Urinary bladder (tissue), 3 donors: ENCODE measurements at regions not wholly inside any gene's neighbourhood (a gene's known extent, or its start where the extent isn't known, plus 50 kb on each side); places are given as distances from the start of the nearest gene placed in this dataset.
"Not testable (repeated sequence)": the region's sequence is repeated elsewhere in the genome, so short reads cannot be mapped to it uniquely, and the experiment has no call there.

ENCODE experiments used
- DNase-seq: peaks from one replicate; pipeline ENCODE4 v3.0.0-alpha.2; 2015; ENCODE audit errors: extremely low spot score
- H3K27ac ChIP-seq: one replicate; pipeline ENCODE4 v1.5.1; 2013; ENCODE audit warnings: low read depth, mild to moderate bottlenecking, moderate library complexity
- H3K36me3 ChIP-seq: one replicate; pipeline ENCODE4 v1.6.1; 2013; ENCODE audit warnings: mild to moderate bottlenecking, moderate library complexity; ENCODE audit not compliant: insufficient read depth
- H3K4me1 ChIP-seq: one replicate; pipeline ENCODE4 v1.6.1; 2013; ENCODE audit warnings: mild to moderate bottlenecking, moderate library complexity; ENCODE audit not compliant: insufficient read depth
- H3K4me3 ChIP-seq: one replicate; pipeline ENCODE4 v1.5.1; 2013; ENCODE audit warnings: low read depth, low read length
- WGBS: extraction: QIAGEN DNeasy Blood & Tissue Kit; methylation state at CpG from one replicate; pipeline ENCODE4 v1.1.7; 2013; 5-methylcytosine and 5-hydroxymethylcytosine counted together
- donor health status: healthy with polysubstance abuse.
- donor health status: healthy.

DNA sequence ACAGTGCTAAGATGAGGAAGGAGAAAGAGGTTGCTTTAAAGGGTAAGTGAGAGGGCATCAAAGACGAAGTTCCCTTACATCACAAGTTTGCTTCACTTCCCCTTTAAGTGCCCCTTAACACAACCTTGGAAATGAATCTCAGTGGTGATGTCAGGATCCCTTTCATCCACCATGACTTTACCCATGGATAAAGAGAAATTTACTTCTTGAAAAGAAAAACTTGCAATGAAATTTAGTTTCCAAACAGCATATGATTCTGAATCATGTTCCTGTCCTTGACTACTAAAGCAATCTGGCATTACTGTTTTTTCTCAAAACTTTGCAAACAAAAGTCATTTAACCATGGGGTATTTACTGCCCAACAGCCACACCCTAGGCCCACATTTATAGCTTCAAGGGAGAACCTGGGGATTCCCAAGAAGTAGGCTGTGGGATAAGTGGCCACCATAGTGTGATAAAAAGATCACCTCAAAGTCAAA, 135.9 kb downstream of the ITGB8 start:
- H3K27ac ChIP-seq, result no peak overlapping the region
- H3K36me3 ChIP-seq, result no peaks in the 10 kb centered on the region
- DNase-seq, result no peak
- H3K4me3 ChIP-seq, result no peak overlapping the region
- no peaks in the 10 kb centered on the region for H3K4me1 ChIP-seq
- WGBS, result 90% methylated on average over 1 of the region's 1 CpG

DNA sequence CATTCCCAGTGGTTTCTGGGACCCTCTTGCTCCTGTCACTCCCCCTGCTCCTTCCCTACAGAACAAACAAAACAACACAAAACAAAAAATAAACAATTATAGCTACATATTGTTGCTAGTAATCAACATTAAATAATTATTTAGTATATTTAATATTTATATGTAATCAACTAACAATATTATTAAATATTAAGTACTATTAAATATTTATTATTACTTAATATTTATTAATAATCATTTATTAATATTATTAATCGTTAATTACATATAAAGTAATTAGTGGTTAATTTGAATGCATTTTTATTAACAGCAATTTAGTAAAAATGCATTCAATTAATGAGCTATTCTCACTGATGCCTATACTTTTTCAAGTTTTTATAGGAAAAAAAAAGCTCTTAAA, 139.4 kb downstream of the ITGB8 start:
- Histone ChIP-seq H3K36me3 (no peaks in the 10 kb centered on the region), H3K4me1 (no peaks in the 10 kb centered on the region), H3K4me3 (no peak overlapping the region), H3K27ac (no peak overlapping the region)
- 59% methylated on average over 1 of the region's 1 CpG for WGBS
- no peak for DNase-seq

DNA sequence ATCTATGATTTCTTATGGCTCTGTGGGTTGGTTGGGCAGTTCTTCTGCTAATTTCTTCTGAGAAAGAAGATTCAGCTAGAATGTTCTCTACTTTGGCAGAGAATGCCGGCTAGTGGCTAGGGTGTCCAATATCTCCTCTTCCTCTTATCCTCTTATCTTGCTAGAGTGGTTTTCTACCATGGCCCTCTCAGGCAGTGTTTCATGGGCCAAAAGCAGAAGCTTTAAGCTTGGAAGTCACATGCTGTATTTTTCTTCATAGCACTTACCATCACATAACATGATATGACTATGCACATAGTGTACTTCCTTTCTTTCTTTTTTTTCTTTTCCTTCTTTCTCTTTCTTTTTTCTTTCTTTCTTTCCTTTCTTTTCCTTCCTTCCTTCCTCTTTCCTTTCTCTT, 140.0 kb downstream of the ITGB8 start:
- no peak overlapping the region for H3K4me3 ChIP-seq
- no peak overlapping the region for H3K27ac ChIP-seq
- no peaks in the 10 kb centered on the region for H3K36me3 ChIP-seq
- WGBS, result 66% methylated on average over 1 of the region's 1 CpG
- no peaks in the 10 kb centered on the region for H3K4me1 ChIP-seq
- DNase-seq, result no peak

DNA sequence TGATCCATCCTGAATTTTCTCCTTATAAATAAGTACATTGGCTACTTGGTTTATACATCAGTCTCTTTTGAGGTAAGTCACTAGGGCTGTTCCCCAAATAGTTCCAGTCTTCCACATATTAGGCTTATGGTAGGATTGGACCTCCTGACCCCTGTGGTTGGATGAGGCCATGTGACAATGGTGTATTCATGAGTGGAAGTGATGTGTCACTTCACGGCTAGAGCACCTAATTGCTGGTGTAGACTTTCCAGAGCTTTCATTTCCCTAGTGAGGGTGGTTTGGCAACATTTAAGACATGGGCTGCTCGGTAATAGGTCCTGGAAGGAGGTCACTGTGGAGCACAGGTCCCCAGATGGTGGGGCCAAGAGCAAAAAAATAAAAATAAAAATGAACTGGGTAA, 141.2 kb upstream of the ABCB5 start:
- no peaks in the 10 kb centered on the region for H3K36me3 ChIP-seq
- H3K4me1 ChIP-seq, result no peaks in the 10 kb centered on the region
- 77% methylated on average over 2 of the region's 2 CpGs for WGBS
- DNase-seq, result no peak
- H3K4me3 ChIP-seq, result no peak overlapping the region
- H3K27ac ChIP-seq, result no peak overlapping the region

DNA sequence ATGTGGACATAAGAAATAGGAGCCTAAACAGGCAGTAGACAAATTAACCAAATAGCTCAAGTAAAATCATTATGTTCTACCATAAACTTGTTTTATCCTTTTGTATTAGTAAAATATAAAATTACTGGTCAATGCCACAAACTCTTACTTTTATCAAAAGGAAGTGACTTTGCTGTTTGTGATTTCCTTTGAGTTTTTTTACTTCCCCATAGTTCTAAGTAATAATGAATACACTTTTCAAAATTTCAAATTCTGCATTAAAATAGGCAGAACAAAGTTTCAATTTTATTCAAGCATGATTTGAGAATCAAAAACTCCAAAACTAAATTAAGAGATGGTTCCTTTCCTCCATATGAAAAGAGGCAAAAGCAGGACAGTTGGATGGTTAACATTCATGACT, 139.7 kb upstream of the ABCB5 start:
- Histone ChIP-seq H3K36me3 (no peaks in the 10 kb centered on the region), H3K4me3 (no peak overlapping the region), H3K4me1 (no peaks in the 10 kb centered on the region), H3K27ac (no peak overlapping the region)
- DNase-seq, result no peak

DNA sequence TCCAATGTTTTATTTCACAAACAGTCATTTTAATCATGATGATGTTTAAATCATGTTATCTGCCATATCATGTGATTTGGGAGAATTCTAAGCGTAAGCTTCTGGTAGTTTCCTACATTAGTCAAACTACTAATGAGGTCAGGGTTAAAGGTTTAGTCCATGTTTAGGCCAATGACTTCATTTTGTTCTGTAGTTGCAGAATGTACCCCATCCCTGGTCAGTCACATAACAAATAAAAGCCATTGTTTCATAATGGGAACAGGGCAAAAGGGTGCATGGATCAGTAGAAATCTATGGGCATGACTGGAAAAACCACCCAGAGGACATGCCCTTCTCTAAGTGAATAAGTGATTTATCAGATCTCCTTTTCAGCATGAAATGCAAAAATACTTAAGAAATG, 138.4 kb upstream of the ABCB5 start:
- no peak overlapping the region for H3K27ac ChIP-seq
- DNase-seq, result no peak
- WGBS, result 92% methylated on average over 1 of the region's 1 CpG

DNA sequence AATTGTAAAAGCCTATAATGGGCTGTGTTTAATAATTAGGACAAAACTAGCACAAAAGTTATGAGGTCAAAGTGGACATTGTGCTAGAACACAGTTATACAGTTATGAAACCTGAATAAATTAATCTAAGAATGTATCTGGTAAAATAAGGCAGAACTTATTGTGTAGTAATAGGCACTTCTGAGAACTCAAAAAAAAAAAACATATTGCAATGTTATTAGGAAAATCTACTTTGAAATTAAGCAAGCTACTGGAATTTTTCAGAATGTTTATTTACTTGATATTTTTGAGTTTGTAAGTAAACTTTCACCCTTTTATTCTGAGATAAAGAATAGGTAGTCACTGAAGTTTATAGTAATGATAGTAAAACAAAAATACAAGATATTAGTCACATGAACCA, 135.8 kb upstream of the ABCB5 start:
- Histone ChIP-seq H3K27ac (no peak overlapping the region), H3K36me3 (no peaks in the 10 kb centered on the region), H3K4me1 (peaks cover under 1% of the 10 kb centered on the region), H3K4me3 (no peak overlapping the region)
- DNase-seq, result no peak

More for the DNA sequence above, 138.4 kb upstream of the ABCB5 start:
- no peak overlapping the region for H3K4me3 ChIP-seq
- H3K36me3 ChIP-seq, result no peaks in the 10 kb centered on the region
- no peaks in the 10 kb centered on the region for H3K4me1 ChIP-seq

DNA sequence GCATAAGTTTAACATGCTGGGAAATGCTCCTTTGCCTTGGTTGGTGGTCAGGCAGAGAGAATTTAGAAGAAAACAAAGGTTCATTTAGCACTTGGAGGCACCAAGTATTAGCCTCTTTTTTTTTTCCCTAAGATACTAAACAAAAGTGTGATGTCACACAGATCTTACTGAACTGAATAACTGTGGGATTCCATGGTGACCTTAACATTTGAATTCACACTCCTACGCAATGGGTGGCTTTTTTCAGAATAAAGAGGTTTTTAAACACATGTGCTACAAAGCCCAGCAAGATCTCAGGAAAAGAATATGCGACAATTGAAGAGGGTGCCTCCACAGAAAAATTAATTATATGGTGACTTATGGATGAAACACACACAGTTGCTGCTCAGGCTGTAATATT, 133.4 kb upstream of the ABCB5 start:
- Histone ChIP-seq H3K4me3 (no peak overlapping the region), H3K36me3 (no peaks in the 10 kb centered on the region), H3K4me1 (peaks cover 2% of the 10 kb centered on the region), H3K27ac (no peak overlapping the region)
- no peak for DNase-seq
- 94% methylated on average over 2 of the region's 2 CpGs for WGBS

DNA sequence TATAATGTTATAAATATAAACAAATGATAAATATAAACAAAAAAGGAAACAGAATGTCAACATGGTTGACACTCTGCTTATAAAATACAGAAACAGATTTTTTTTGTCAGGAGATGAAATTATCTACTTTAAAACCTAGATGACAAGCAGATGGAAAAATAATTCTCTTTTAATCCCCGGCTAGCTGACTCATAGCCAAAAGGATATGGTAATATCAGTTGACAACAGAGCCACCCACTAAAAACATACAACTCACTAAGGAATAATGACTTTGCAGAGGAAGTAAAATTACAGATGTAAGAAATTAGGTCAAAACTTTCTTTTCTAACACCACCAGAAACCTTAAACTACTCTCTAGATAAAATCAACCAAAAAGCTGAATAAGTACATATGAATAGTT, 131.1 kb upstream of the ABCB5 start:
- WGBS, result 21% methylated on average over 1 of the region's 1 CpG
- no peak for DNase-seq

DNA sequence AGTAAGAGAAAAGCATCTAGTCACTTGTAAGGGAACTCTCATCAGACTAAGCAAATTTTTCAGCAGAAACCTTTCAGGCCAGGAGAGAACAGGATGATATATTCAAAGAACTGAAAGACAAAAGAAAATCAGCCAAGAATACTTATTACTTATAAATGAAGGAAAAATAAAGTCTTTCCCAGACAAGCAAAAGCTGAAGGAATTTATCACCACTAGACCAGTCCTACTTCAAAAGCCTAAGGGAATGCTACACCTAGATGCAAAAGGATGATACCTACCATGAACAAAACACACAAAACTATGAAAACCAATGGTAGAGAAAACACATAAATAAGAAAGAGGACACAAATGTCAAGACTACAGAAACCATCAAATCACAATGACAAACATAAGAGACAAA, 126.6 kb upstream of the ABCB5 start:
- Histone ChIP-seq H3K36me3 (no peaks in the 10 kb centered on the region), H3K4me1 (peaks cover 2% of the 10 kb centered on the region), H3K4me3 (no peak overlapping the region), H3K27ac (no peak overlapping the region)
- DNase-seq, result no peak

More for the DNA sequence above, 131.1 kb upstream of the ABCB5 start:
- no peaks in the 10 kb centered on the region for H3K36me3 ChIP-seq
- no peak overlapping the region for H3K4me3 ChIP-seq
- peaks cover 2% of the 10 kb centered on the region for H3K4me1 ChIP-seq
- no peak overlapping the region for H3K27ac ChIP-seq

DNA sequence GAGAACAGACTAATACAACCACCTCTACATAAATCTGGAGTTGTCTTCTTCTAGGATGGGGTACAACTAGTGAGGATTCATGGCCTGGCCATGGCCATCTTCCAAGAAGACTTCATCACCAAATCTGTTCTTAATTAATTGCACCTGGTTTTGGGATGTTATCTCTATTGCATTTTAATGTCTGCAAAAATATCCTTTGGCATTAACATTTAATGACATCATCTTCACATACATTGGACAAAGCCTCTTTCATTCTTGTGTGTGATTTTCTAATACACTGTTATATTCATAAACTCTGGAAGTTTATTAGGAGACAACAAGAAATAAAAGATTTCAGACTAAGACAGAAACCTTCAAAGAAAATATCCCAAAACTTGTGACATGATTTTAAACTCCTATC, 124.2 kb upstream of the ABCB5 start:
- Histone ChIP-seq H3K4me1 (no peaks in the 10 kb centered on the region), H3K4me3 (no peak overlapping the region), H3K36me3 (no peaks in the 10 kb centered on the region), H3K27ac (no peak overlapping the region)
- no peak for DNase-seq

DNA sequence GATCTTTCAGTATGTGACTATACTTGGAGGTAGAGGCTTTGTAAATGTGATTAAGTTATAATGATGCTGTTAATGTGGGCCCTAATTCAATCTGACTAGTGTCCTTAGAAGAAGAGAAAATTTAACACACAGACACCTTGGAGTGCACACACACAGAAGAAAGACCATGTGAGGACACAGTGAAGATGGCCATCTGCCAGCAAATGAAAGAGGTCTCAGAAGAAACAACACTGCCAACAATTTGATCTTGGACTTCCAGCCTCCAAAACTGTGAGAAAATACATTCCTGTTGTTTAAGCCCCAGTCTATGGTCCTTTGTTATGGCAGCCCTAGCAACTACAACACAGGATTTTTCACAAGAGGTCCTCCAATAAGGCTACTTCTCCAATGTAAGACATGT, 120.9 kb upstream of the ABCB5 start:
- no peak overlapping the region for H3K27ac ChIP-seq
- H3K36me3 ChIP-seq, result peaks cover 1% of the 10 kb centered on the region
- DNase-seq, result no peak
- no peaks in the 10 kb centered on the region for H3K4me1 ChIP-seq
- H3K4me3 ChIP-seq, result no peak overlapping the region

DNA sequence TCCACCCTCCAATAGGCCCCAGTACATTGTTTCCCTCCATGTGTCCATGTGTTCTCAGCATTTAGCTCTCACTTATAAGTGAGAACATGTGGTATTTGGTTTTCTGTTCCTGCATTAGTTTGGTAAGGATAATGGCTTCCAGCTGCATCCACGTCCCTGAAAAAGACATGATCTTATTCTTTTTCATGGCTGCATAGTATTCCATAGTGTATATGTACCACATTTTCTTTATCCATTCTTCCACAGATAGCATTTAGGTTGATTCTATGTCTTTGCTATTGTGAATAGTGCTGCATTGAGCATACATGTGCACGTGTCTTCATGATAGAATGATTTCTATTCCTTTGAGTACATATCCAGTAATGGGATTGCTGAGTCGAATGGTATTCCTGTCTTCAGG, 114.0 kb upstream of the ABCB5 start:
- 92% methylated on average over 3 of the region's 3 CpGs for WGBS
- not testable (repeated sequence) for H3K36me3 ChIP-seq, DNase-seq

DNA sequence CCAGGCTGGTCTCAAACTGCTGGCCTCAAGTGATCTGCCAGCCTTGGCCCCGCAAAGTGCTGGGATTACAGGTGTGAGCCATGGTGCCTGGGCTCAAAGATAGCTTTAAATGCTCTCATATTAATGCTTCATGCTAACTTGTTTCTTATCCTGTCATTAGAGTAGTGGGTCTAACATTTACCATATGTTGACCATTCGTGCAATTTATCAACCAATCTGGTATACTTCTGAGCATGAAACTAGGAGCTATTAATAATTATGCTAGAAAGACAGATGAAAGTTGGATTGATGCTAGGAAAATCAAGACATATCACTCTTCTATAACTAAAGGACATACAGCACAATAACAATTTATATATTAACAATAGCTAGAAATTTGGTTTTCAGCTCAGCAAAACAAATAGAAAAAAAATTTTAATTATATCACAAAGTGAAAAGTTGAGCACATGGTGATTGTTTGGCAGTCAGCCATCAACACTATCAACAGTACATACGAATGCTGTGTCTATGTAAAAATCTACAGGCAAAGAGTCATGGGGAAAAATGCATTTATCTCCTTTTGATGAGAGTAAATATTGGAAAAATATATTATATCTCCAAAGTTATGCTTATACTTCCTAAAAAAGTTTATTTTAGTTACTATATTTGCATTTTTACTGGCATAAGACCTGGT, 112.1 kb upstream of the ABCB5 start:
- WGBS, result 72% methylated on average over 3 of the region's 3 CpGs
- H3K4me3 ChIP-seq, result no peak overlapping the region
- peaks cover 1% of the 10 kb centered on the region for H3K36me3 ChIP-seq
- no peaks in the 10 kb centered on the region for H3K4me1 ChIP-seq
- H3K27ac ChIP-seq, result no peak overlapping the region
- no peak for DNase-seq

More for the DNA sequence above, 114.0 kb upstream of the ABCB5 start:
- H3K4me1 ChIP-seq, H3K4me3 ChIP-seq, H3K27ac ChIP-seq: not testable (repeated sequence)

DNA sequence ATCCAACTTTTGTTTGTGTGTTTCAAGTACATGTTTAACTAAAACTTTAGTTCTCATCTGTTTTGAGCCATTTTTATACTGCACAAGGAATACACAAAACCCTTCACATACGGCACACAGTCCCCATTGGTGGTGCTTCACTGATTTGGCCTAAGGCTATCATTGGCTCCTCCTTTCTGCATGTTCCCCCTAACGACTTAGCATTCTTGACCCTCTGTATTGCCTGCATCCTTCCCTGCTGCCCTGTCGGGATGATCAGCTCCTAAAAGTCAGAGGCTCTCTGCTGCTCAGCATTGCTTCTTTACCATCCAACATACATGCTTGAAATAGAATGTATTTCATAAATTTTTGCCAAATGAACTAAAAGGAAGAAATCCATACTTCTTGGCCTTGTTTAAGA, 111.4 kb upstream of the ABCB5 start:
- no peak overlapping the region for H3K27ac ChIP-seq
- peaks cover 1% of the 10 kb centered on the region for H3K36me3 ChIP-seq
- DNase-seq, result no peak
- no peak overlapping the region for H3K4me3 ChIP-seq
- WGBS, result 45% methylated on average over 3 of the region's 3 CpGs
- no peaks in the 10 kb centered on the region for H3K4me1 ChIP-seq
